DOHH2 (cell line): ENCODE measurements at regions not wholly inside any gene's neighbourhood (a gene's known extent, or its start where the extent isn't known, plus 50 kb on each side); places are given as distances from the start of the nearest gene placed in this dataset.

Experiments used
- H3F3A ChIP-seq: fragments of 200-600 bp; sonication (generic), shearing (Covaris generic); 2 replicates; pipeline ENCODE4 v1.6.0; 2016; ENCODE audit warnings: antibody characterized with exemption, mild to moderate bottlenecking; ENCODE audit not compliant: control insufficient read depth, insufficient read depth
- H3K27ac ChIP-seq: fragments of 200-600 bp; sonication (generic); 2 replicates; pipeline ENCODE4 v1.5.1; 2014; ENCODE audit warnings: low read depth, mild to moderate bottlenecking, low read length, moderate library complexity
- H3K27me3 ChIP-seq: fragments of 200-600 bp; sonication (generic); 2 replicates; pipeline ENCODE4 v1.6.1; 2014; ENCODE audit warnings: mild to moderate bottlenecking, low read length, mixed read lengths; ENCODE audit not compliant: control insufficient read depth
- H3K36me3 ChIP-seq: fragments of 200-600 bp; sonication (generic); 2 replicates; pipeline ENCODE4 v1.6.1; 2014; ENCODE audit warnings: mild to moderate bottlenecking, low read length, moderate library complexity, mixed read lengths; ENCODE audit not compliant: control insufficient read depth
- H3K4me1 ChIP-seq: fragments of 200-600 bp; sonication (generic); 2 replicates; pipeline ENCODE4 v1.6.1; 2014; ENCODE audit warnings: mild to moderate bottlenecking, low read length, mixed read lengths; ENCODE audit not compliant: control insufficient read depth
- H3K4me2 ChIP-seq: fragments of 200-600 bp; sonication (generic); 2 replicates; pipeline ENCODE4 v1.6.0; 2014; ENCODE audit warnings: mild to moderate bottlenecking, low read length, moderate library complexity
- H3K4me3 ChIP-seq: fragments of 200-600 bp; sonication (generic); 2 replicates; pipeline ENCODE4 v1.5.1; 2014; ENCODE audit warnings: mild to moderate bottlenecking, low read length, mixed read lengths
- H3K79me2 ChIP-seq: fragments of 200-600 bp; sonication (generic); 2 replicates; pipeline ENCODE4 v1.6.1; 2014; ENCODE audit warnings: mild to moderate bottlenecking, low read length, mixed read lengths; ENCODE audit not compliant: control insufficient read depth
- H3K9me2 ChIP-seq: fragments of 200-600 bp; sonication (generic); replicated peaks from 2 replicates; pipeline ENCODE4 v1.6.1; 2014; ENCODE audit warnings: mild to moderate bottlenecking, low read length, mixed read lengths; ENCODE audit not compliant: control insufficient read depth
- H3K9me3 ChIP-seq: fragments of 200-600 bp; sonication (generic); 2 replicates; pipeline ENCODE4 v1.6.1; 2014; ENCODE audit warnings: antibody characterized with exemption, low read length, mixed read lengths; ENCODE audit not compliant: control insufficient read depth, insufficient read depth
- H4K20me1 ChIP-seq: fragments of 200-600 bp; sonication (generic); 2 replicates; pipeline ENCODE4 v1.6.0; 2014; ENCODE audit warnings: low read depth, mild to moderate bottlenecking, antibody characterized with exemption, low read length, moderate library complexity; ENCODE audit not compliant: control insufficient read depth, insufficient read depth
- EZH2phosphoT487 ChIP-seq: fragments of 200-600 bp; sonication (generic); IDR thresholded peaks from 2 replicates; pipeline ENCODE4 v1.6.1; 2017; ENCODE audit warnings: borderline replicate concordance, mild to moderate bottlenecking, antibody characterized with exemption, low read length, moderate library complexity, mixed read lengths
- TF ChIP-seq, protein P1 (sequence below): fragments of 200-600 bp; sonication (generic); IDR thresholded peaks from one replicate; pipeline ENCODE4 v1.5.1; 2014; ENCODE audit warnings: antibody characterized with exemption, mild to moderate bottlenecking, low read depth, low read length; ENCODE audit not compliant: poor library complexity, severe bottlenecking

DNA sequence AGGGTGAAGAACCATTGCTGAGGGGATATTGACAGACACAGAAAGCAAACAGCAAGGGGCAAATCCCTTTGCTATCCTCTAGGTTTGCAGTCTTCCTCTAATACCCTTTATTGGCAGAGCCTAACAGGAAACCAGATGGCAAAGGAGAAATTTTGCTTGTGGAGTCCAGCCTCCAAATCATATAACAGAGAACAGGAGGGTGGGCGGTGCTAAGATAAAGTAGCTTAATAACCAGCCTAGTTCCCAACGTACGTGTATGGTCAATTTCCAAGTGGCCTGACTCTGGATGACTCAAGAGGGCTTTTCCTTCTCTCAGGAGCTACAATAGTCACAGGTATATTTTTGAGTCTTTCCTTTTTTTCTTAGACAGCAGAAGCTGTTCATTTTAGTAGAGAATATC is 404.5 kb downstream of the PDCD6IP start:
- 0 out of 2 replicates have a peak, but pooled peaks cover 2% of the 10 kb centered on the region for H3K9me3 ChIP-seq
- no peaks in the 10 kb centered on the region for H4K20me1 ChIP-seq
- no peak overlapping the region for H3K4me2 ChIP-seq
- no peak overlapping the region for H3K27ac ChIP-seq
- H3K79me2 ChIP-seq = no peaks in the 10 kb centered on the region
- no peaks in the 10 kb centered on the region for H3K27me3 ChIP-seq
- no peaks in the 10 kb centered on the region for H3K9me2 ChIP-seq
- no peak for TF ChIP-seq EZH2phosphoT487
- TF ChIP-seq, protein P1, sequence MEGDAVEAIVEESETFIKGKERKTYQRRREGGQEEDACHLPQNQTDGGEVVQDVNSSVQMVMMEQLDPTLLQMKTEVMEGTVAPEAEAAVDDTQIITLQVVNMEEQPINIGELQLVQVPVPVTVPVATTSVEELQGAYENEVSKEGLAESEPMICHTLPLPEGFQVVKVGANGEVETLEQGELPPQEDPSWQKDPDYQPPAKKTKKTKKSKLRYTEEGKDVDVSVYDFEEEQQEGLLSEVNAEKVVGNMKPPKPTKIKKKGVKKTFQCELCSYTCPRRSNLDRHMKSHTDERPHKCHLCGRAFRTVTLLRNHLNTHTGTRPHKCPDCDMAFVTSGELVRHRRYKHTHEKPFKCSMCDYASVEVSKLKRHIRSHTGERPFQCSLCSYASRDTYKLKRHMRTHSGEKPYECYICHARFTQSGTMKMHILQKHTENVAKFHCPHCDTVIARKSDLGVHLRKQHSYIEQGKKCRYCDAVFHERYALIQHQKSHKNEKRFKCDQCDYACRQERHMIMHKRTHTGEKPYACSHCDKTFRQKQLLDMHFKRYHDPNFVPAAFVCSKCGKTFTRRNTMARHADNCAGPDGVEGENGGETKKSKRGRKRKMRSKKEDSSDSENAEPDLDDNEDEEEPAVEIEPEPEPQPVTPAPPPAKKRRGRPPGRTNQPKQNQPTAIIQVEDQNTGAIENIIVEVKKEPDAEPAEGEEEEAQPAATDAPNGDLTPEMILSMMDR = no peak
- no peak overlapping the region for H3K4me3 ChIP-seq
- no peaks in the 10 kb centered on the region for H3K36me3 ChIP-seq
- H3F3A ChIP-seq = no peaks in the 10 kb centered on the region
- H3K4me1 ChIP-seq = peaks cover 56% of the 10 kb centered on the region

DNA sequence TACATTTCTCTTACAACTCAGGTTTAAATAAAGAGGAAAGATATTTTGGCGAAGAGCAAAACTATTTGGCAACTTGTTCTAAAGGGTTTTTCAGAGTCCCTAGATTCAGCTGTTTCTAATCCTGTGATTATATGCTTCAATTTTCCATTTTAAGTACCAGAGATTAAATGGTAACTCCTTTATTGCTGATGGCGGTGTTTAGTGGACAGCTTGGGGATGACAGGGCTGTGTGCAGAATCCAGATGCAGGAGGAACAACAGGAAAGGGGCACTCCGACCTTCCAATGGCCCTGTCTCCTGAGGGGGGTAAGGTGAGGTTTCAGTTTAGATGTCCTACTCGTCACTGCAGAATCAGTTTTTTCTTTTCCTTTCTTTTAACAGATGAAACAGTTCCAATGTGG is 405.0 kb downstream of the PDCD6IP start:
- Histone ChIP-seq H3K27ac (no peak overlapping the region), H3K27me3 (no peaks in the 10 kb centered on the region), H3K4me2 (no peak overlapping the region), H3K9me3 (0 out of 2 replicates have a peak, but pooled peaks cover 2% of the 10 kb centered on the region), H3K36me3 (no peaks in the 10 kb centered on the region), H3F3A (no peaks in the 10 kb centered on the region), H3K4me1 (peaks cover 52% of the 10 kb centered on the region), H3K9me2 (no peaks in the 10 kb centered on the region), H4K20me1 (no peaks in the 10 kb centered on the region), H3K4me3 (no peak overlapping the region), H3K79me2 (no peaks in the 10 kb centered on the region)
- no peak for TF ChIP-seq EZH2phosphoT487
- TF ChIP-seq, protein P1 = no peak

DNA sequence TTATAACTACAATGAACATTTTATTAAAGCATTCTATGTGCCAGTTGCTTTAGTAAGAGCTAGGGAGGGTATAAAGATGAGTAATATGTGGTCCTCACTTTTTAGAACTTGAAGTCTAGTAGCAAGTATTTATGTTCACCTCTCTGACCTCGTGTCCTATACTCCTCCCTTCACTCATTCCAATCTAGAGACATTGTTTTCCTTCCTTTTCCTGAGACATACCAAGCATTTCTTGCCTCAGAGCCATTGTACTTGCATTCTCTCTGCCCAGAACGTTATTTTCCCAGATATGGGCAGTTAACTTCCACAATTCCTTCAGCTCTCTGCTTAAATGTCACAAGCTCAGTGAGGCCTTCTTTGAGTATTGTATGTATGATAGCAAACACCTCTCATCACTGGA is 408.6 kb downstream of the PDCD6IP start:
- no peak overlapping the region for H3K27ac ChIP-seq
- no peaks in the 10 kb centered on the region for H3K79me2 ChIP-seq
- no peaks in the 10 kb centered on the region for H3K9me3 ChIP-seq
- H4K20me1 ChIP-seq = no peaks in the 10 kb centered on the region
- H3K4me3 ChIP-seq = no peak overlapping the region
- no peaks in the 10 kb centered on the region for H3K9me2 ChIP-seq
- H3F3A ChIP-seq = no peaks in the 10 kb centered on the region
- H3K36me3 ChIP-seq = no peaks in the 10 kb centered on the region
- no peaks in the 10 kb centered on the region for H3K27me3 ChIP-seq
- H3K4me2 ChIP-seq = no peak overlapping the region
- TF ChIP-seq, protein P1 = no peak
- no peak for TF ChIP-seq EZH2phosphoT487
- H3K4me1 ChIP-seq = peaks cover 26% of the 10 kb centered on the region
